Activated CD4-positive, alpha-beta T cell treated with anti-CD3 and anti-CD28 coated beads, Interleukin-2, amount 50 U/mL, for 16 hours (primary cell): ENCODE measurements at regions not wholly inside any gene's neighbourhood (a gene's known extent, or its start where the extent isn't known, plus 50 kb on each side); places are given as distances from the start of the nearest gene placed in this dataset.
"Not testable (repeated sequence)": the region's sequence is repeated elsewhere in the genome, so short reads cannot be mapped to it uniquely, and the experiment has no call there.

Experiments
- DNase-seq: peaks from one replicate; pipeline ENCODE4 v3.0.0-alpha.2; 2020

DNA sequence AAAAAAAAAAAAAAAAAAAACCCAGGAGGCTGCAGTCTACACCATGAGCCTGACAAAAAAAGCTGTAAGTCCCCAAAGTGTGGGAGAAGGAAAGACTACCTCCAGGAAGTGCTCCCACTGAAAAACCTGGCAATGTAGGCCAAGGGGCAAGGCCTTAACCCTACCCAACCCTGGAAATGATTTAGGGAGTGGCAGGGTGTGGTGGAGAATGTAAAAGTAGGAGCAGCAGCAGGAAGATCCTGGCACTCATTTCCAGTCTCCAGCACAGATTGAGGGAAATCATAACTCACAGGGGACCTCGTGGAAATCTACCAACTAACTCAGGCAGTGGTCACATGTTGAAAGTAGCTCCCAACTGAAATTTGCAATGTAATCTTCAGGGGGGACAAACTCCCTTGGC is 839.5 kb downstream of the EPHA3 start:
- no peak for DNase-seq

DNA sequence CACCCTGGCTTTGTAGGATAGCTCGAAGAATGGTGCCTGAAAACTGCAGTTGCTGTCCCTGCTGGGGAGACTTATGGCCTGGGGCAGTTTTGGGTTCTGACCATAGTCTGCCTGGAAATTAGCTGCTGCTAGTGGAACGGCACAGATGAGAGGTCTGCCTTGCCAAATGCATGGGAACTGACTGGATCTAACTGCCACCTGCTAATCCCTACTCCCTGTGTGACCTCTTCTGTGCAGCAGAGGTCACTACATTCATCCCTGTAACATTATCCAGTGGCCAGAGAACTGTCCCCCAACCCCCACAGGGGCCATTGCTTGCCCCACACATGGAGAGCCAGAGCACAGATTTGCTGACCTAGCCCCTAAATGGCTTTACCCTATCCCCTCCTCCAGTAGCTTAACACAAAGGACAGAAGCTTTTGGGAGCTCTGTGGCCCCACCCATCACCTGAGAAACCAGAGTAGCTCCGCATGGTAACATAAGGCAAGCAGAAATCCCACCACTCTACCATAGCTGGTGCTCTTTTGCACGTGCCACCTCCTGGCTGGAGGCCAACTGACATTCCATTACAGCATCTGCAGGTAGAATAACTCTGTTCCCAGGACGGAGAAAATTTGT is 840.0 kb downstream of the EPHA3 start:
- DNase-seq = no peak

GRCh38 chr3:89948008-89948407 is 840.6 kb downstream of the EPHA3 start:
- DNase-seq = no peak

DNA sequence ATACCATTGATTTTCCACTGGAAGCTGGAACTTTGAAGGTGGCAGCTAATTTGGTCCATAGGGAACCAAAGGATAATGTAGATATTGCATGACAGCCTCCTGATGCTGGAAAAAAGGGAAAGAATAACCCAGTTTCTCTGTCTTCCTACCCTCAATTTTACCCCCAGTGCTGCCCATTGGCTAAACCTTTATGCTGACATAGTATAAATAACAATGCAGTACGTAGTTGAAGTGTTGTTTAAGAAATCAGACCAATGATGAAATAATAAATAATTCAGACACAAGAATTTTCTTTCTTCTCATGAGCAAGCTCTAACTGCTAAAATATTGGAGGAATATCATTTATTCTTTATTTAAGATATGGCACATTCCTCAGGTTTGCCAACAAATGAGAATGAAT is 843.4 kb downstream of the EPHA3 start:
- no peak for DNase-seq

GRCh38 chr3:89954137-89954536 is 846.7 kb downstream of the EPHA3 start:
- DNase-seq = no peak

DNA sequence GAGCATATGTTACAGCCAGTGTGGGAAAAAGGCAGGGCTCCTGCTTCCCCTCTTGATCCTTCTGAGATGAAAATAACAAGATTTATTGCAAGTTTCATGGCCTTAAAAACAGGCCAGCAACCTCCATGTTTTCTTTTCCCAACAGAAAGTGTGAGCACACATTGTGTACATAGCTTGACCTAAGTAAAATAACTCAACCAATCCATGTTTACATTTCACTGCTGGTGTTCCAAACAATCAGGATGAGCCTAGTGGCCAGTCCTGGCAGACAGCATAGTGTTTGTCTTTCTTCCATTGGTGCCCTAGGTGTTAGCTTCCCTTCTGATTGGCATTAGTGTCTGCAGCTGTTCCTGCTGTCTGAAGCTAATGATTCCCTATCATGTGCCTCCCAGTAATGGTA is 847.7 kb downstream of the EPHA3 start:
- no peak for DNase-seq

- DNase-seq = no peak
Observed at GRCh38 chr3:89957451-89957850, 850.0 kb downstream of the EPHA3 start.

GRCh38 chr3:89958163-89958562 is 850.7 kb downstream of the EPHA3 start:
- DNase-seq = not testable (repeated sequence)

DNA sequence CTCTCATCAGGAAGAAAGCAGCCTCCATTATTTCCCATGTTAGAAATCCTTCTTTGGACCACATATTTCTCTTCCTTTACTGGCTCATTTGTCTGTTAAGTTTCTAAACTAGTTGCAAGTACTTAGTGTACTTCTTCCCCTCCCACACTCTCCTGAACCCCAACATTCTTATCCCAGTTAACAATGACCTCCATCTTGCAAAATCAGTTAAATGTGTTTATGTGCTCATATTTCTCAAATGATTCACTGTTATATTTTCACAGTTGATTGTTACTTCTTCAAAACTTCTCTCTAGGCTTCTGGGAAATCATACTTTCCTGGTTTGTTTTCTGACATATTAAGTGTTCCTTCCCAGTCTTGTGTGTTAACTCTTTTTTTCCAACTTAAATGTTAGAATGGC is 856.9 kb downstream of the EPHA3 start:
- no peak for DNase-seq

GRCh38 chr3:89966877-89967665 is 859.6 kb downstream of the EPHA3 start:
- DNase-seq = no peak

GRCh38 chr3:89971329-89971728 is 863.9 kb downstream of the EPHA3 start:
- DNase-seq = no peak

GRCh38 chr3:89973156-89973555 is 865.7 kb downstream of the EPHA3 start:
- no peak for DNase-seq

GRCh38 chr3:89974903-89975519 is 867.6 kb downstream of the EPHA3 start:
- no peak for DNase-seq

- DNase-seq = no peak
Observed at GRCh38 chr3:89983449-89983848, 876.0 kb downstream of the EPHA3 start.

DNA sequence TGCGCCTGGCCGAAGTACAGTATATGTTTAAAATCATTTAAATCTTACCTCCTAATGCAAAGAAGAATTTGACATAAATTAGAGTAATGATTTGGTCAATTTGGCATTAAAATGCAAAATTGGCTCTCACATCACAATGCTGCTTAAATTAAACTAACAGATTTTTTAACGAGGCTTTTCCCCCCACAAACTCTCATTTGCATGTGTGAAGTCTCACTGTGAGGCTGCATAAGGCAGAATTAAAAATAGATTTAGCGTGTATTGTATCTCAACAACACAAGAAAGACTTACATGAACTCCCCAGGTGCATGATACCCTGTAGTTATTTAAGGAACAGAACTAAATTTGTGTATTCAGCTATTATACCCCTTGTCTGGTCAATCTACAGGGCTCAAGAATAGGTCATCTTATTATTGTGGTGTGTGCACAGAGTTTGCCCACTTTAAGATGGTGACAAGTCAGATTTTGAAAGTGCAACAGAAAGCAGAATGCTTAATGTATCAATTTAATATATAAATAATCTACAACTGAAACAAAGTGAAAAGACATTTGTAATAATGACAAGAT is 897.9 kb downstream of the EPHA3 start:
- DNase-seq = no peak

- no peak for DNase-seq
Observed at GRCh38 chr3:90007778-90008499, 900.5 kb downstream of the EPHA3 start.

GRCh38 chr3:90010341-90010740 is 902.9 kb downstream of the EPHA3 start:
- DNase-seq = no peak

DNA sequence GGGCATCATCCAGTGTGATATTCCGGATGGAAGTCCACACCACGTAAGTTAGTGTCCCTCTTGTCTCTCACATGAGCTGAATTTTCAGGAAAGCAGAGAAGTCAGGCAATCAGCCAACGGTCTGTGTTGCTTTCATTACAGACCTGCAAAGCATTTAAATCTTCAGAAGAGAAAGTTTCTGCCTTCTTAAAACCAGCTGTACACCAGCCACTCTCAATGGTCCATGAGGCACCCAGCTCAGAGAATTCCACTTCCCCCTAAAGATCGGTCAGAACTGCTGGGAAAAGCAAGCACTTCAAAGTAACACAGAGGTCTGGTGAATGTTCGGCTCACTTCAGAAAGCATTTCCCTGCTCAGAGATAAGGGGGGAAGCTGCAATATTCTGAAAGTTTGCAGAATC is 903.7 kb downstream of the EPHA3 start:
- no peak for DNase-seq

DNA sequence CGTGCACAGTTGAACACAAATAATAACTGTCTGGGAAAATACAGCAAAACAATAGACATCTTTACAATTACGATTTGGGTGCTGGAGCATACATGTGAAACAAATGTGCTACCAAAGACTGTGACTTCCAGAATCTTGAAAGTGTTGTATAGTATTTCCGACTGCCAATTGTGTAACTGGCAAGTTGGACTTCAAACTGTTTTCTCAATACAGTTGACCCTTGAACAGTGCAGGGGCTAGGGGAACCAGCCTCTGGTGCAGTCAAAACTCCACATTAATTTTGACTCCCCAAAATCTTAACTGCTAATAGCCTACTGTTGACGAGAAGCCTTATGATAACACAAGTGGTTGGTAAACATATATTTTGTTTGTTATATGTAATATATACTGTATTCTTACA is 904.2 kb downstream of the EPHA3 start:
- DNase-seq = no peak

- no peak for DNase-seq
Observed at GRCh38 chr3:90011996-90012395, 904.6 kb downstream of the EPHA3 start.

DNA sequence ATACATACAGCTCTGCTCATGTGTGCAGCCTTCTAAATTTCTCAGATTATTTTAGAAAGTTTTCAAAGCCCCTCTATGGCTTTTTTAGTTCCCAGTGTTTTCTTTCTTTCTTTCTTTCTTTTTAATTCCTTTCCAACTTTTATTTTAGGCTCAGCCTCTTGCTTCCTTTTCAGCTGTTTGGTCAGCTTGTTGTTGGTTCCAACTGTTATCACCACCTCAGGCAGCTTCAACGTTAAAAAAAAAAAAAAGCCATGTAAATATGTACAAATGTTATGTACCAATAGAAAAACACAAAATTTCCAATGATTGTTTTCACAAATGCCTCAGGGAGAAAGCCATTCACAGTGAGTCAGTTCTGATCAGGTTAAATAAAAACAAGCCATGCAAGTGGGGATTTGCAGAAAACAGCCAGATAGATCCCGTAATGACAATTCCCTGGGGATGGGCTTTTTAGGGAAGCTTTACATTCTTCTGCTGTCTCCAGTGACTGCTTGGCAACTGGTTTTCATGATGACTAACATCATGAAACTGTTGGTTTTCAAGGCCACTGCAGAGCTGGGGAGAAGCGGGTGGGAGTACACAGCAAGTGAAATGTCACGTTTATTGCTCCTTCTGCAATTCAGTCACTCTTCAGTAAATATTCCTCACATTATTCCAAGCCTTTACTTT is 908.4 kb downstream of the EPHA3 start:
- DNase-seq = no peak

DNA sequence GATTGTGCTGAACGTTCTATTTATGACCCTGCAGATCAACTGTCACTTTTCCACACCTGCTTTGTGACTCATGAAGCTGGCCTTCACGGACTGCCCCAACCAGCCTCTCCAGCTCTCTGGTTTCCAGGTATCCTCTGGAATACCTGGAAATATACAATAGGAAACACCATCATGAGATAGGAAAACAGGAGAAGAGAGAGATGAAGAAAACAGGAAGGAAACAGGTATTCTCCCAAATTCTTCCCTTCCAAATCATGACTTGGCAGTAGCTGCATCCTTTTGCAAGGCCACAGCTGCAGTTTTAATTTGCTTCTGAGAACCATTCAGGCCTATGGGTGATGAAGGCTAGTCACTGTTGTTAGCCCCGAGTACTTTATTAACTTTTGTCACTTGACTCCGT is 909.1 kb downstream of the EPHA3 start:
- no peak for DNase-seq

DNA sequence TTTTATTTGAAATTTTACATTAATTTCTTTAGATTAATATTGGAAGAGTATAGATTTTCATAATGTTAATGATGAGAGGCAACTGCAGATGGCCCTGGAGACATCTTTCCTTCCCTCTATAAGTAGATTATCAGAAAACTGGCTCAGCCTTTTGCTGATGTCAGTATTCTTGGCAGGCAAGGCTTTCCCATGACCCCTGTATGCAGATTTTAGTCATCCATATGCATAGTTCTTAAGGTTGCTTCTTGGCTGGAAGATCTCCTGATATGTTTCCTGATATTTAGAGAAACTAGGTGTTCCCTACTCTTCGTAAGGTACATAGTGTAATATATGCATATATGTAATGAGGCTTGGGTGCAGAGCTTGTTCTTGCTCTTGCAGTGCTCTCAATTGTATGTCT is 911.4 kb downstream of the EPHA3 start:
- DNase-seq = no peak
